ENCODE measurements at regions not wholly inside any gene's neighbourhood (a gene's known extent, or its start where the extent isn't known, plus 50 kb on each side); places are given as distances from the start of the nearest gene placed in this dataset.

- no peaks in the 10 kb centered on the region for H3K4me1 ChIP-seq (ENCODE audit: insufficient read depth, low read length)
- H3K9ac ChIP-seq (ENCODE audit: low read depth, low read length), result no peak overlapping the region
- no peaks in the 10 kb centered on the region for H3K27me3 ChIP-seq (ENCODE audit: insufficient read depth, low read length, poor library complexity)
- DNase-seq, result no peak
- no peak overlapping the region for H2AFZ ChIP-seq (ENCODE audit: low read depth, low read length)
- no peak for ATAC-seq (ENCODE audit: insufficient read depth, low read depth)
- no peaks in the 10 kb centered on the region for H4K20me1 ChIP-seq (ENCODE audit: insufficient read depth, low read length)
- no peaks in the 10 kb centered on the region for H3K9me3 ChIP-seq (ENCODE audit: insufficient read depth, low read length, severe bottlenecking)
- no peak for TF ChIP-seq EZH2 (IDR thresholded peaks at IDR 0.05; ENCODE audit: borderline replicate concordance, low read depth, low read length, severe bottlenecking)
- TF ChIP-seq CTCF (IDR thresholded peaks at IDR 0.05; ENCODE audit: borderline replicate concordance, extremely low read depth, low read length, poor library complexity, severe bottlenecking), result no peak
- no peaks in the 10 kb centered on the region for H3K79me2 ChIP-seq (ENCODE audit: insufficient read depth, low read length)
- H3K4me3 ChIP-seq (ENCODE audit: low read depth in 1 of 2, low read length in 2 of 2), result no peak overlapping the region
- no peaks in the 10 kb centered on the region for H3K36me3 ChIP-seq (ENCODE audit: insufficient read depth, low read length)
- H3K4me2 ChIP-seq (ENCODE audit: insufficient read depth, low read length), result no peak overlapping the region
- no peak overlapping the region for H3K27ac ChIP-seq (ENCODE audit: low read length)
These were observed 60.4 kb upstream of the SPRY4 start for GRCh38 chr5:142385194-142385593.

- H3K4me1 ChIP-seq (ENCODE audit: insufficient read depth, low read length), result no peaks in the 10 kb centered on the region
- no peaks in the 10 kb centered on the region for H3K36me3 ChIP-seq (ENCODE audit: insufficient read depth, low read length)
- no peaks in the 10 kb centered on the region for H3K79me2 ChIP-seq (ENCODE audit: insufficient read depth, low read length)
- ATAC-seq (ENCODE audit: insufficient read depth, low read depth) (no peak), DNase-seq (no peak)
- no peak overlapping the region for H2AFZ ChIP-seq (ENCODE audit: low read depth, low read length)
- no peak overlapping the region for H3K9ac ChIP-seq (ENCODE audit: low read depth, low read length)
- H3K9me3 ChIP-seq (ENCODE audit: insufficient read depth, low read length, severe bottlenecking), result no peaks in the 10 kb centered on the region
- H3K27ac ChIP-seq (ENCODE audit: low read length), result no peak overlapping the region
- H3K27me3 ChIP-seq (ENCODE audit: insufficient read depth, low read length, poor library complexity), result no peaks in the 10 kb centered on the region
- no peak overlapping the region for H3K4me3 ChIP-seq (ENCODE audit: low read depth in 1 of 2, low read length in 2 of 2)
- no peaks in the 10 kb centered on the region for H4K20me1 ChIP-seq (ENCODE audit: insufficient read depth, low read length)
- TF ChIP-seq CTCF (IDR thresholded peaks at IDR 0.05; ENCODE audit: borderline replicate concordance, extremely low read depth, low read length, poor library complexity, severe bottlenecking) (no peak), EZH2 (IDR thresholded peaks at IDR 0.05; ENCODE audit: borderline replicate concordance, low read depth, low read length, severe bottlenecking) (no peak)
- H3K4me2 ChIP-seq (ENCODE audit: insufficient read depth, low read length), result no peak overlapping the region
These were observed 59.2 kb upstream of the SPRY4 start for GRCh38 chr5:142384014-142384413.

- no peaks in the 10 kb centered on the region for H4K20me1 ChIP-seq (ENCODE audit: insufficient read depth, low read length)
- H3K27ac ChIP-seq (ENCODE audit: low read length), result no peak overlapping the region
- H3K9me3 ChIP-seq (ENCODE audit: insufficient read depth, low read length, severe bottlenecking), result no peaks in the 10 kb centered on the region
- no peak overlapping the region for H2AFZ ChIP-seq (ENCODE audit: low read depth, low read length)
- H3K9ac ChIP-seq (ENCODE audit: low read depth, low read length), result no peak overlapping the region
- no peaks in the 10 kb centered on the region for H3K36me3 ChIP-seq (ENCODE audit: insufficient read depth, low read length)
- H3K4me2 ChIP-seq (ENCODE audit: insufficient read depth, low read length), result no peak overlapping the region
- H3K4me1 ChIP-seq (ENCODE audit: insufficient read depth, low read length), result no peaks in the 10 kb centered on the region
- no peaks in the 10 kb centered on the region for H3K79me2 ChIP-seq (ENCODE audit: insufficient read depth, low read length)
- TF ChIP-seq CTCF (IDR thresholded peaks at IDR 0.05; ENCODE audit: borderline replicate concordance, extremely low read depth, low read length, poor library complexity, severe bottlenecking), result no peak
- no peak for TF ChIP-seq EZH2 (IDR thresholded peaks at IDR 0.05; ENCODE audit: borderline replicate concordance, low read depth, low read length, severe bottlenecking)
- no peaks in the 10 kb centered on the region for H3K27me3 ChIP-seq (ENCODE audit: insufficient read depth, low read length, poor library complexity)
- ATAC-seq (ENCODE audit: insufficient read depth, low read depth) (no peak), DNase-seq (no peak)
- no peak overlapping the region for H3K4me3 ChIP-seq (ENCODE audit: low read depth in 1 of 2, low read length in 2 of 2)
These were observed 57.4 kb upstream of the SPRY4 start for GRCh38 chr5:142382186-142382585.
